ENCODE measurements at regions not wholly inside any gene's neighbourhood (a gene's known extent, or its start where the extent isn't known, plus 50 kb on each side); places are given as distances from the start of the nearest gene placed in this dataset.

GRCh38 chr11:42319921-42320320, 860.5 kb upstream of the LRRC4C start:
- Histone ChIP-seq H3K27ac (no peak overlapping the region), H3K9me3 (no peaks in the 10 kb centered on the region), H3K4me1 (no peaks in the 10 kb centered on the region), H3K36me3 (no peaks in the 10 kb centered on the region), H3K27me3 (no peaks in the 10 kb centered on the region), H3K4me3 (no peak overlapping the region)
- TF ChIP-seq CTCF (IDR thresholded peaks at IDR 0.05) = no peak
- intact Hi-C loops (cut with DNase I) = no loop called here
- DNase-seq (no peak), ATAC-seq (no peak)

DNA sequence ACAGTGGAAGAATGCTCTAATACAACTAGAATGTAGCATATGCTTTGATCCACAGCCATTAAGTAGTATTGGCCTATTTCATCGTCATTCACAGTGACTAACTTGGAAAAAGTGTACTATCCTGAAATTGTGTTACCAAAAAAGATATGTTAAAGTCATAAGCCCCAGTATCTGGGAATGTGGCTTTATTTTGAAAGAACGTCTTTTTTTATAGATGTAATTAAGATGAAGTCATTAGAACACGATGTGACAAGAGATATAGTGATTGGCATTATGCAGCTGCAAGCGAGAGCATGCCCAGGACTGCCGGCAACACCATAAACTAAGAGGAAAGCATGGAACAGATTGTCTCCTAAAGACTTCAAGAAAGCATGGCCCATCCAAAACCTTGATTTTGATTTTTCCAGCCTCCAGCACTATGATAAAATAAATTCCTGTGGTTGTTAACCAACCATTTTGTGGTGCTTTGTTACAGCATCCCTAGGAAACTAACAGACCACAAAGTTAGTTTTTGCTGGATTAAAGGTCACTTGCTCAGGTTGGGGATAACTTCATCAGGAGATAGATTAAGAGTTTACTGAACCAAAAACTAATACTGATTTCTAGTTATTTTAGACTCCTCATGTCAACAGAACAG, 870.6 kb upstream of the LRRC4C start:
- H3K4me3 ChIP-seq = no peak overlapping the region
- ATAC-seq (no peak), DNase-seq (no peak)
- TF ChIP-seq CTCF (IDR thresholded peaks at IDR 0.05) = no peak
- no peaks in the 10 kb centered on the region for H3K9me3 ChIP-seq
- intact Hi-C loops (cut with DNase I) = no loop called here
- H3K36me3 ChIP-seq = no peaks in the 10 kb centered on the region
- H3K27me3 ChIP-seq = no peaks in the 10 kb centered on the region
- H3K4me1 ChIP-seq = no peaks in the 10 kb centered on the region
- H3K27ac ChIP-seq = no peak overlapping the region

DNA sequence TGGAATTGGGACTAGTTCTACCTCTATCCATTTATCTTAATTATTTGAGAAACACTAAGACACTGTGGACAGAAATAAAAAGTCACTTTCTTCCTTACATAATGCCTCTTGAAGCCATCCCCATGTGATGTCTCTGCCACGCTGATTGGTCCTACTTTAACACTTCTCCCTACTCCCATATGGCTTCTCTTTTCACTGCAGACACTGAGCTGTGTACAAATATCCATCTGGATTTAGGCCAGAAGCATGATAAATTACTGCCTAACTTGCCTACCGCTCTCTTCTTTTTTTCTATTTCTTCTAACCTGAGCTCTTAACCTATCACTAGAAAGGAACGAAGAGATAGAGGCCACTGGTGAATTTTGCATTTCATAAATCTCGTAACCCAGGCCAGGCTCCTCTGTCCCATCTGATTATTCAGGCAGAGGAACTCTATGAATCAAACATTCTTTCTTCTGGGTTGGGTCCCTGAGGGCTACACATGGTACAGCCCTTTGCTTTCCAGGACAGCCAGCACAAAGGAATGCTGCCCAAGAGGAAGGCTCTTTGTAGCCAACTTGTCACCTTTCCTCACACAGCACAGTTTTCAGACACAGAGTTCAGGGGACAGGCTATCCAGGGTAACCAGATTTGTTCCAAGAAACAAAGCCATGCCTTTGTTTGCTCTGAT, 878.5 kb upstream of the LRRC4C start:
- ATAC-seq = no peak
- TF ChIP-seq CTCF (IDR thresholded peaks at IDR 0.05) = no peak
- intact Hi-C loops (cut with DNase I) = no loop called here
- Histone ChIP-seq H3K27me3 (no peaks in the 10 kb centered on the region), H3K4me1 (no peaks in the 10 kb centered on the region), H3K36me3 (no peaks in the 10 kb centered on the region), H3K27ac (no peak overlapping the region), H3K9me3 (no peaks in the 10 kb centered on the region), H3K4me3 (no peak overlapping the region)
- no peak for DNase-seq

- intact Hi-C loops (cut with DNase I) = no loop called here
- DNase-seq (no peak), ATAC-seq (peak; percentile 38)
- Histone ChIP-seq H3K9me3 (no peaks in the 10 kb centered on the region), H3K4me3 (no peak overlapping the region), H3K36me3 (no peaks in the 10 kb centered on the region), H3K4me1 (no peaks in the 10 kb centered on the region), H3K27ac (no peak overlapping the region), H3K27me3 (no peaks in the 10 kb centered on the region)
- no peak for TF ChIP-seq CTCF (IDR thresholded peaks at IDR 0.05)
Observed at GRCh38 chr11:42344204-42344792, 884.8 kb upstream of the LRRC4C start.

DNA sequence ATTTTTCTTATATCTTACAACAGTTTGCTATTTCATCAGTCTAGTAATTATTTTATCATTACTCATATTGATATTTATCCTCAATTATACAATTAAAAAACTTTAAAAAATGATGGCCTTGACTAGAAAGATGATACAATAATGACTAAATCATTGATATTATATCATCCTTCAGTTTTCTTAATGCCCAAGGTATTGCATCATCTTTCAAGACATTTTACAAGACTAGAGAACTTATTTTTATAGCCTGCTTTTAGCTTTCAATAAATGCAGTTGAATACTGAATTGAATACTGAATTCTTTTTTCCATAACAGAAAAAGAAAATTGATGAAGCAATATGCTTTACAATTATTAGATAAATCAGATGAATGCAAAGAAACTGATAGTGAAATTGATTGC, 886.5 kb upstream of the LRRC4C start:
- H3K4me1 ChIP-seq = no peaks in the 10 kb centered on the region
- no peaks in the 10 kb centered on the region for H3K36me3 ChIP-seq
- ATAC-seq (no peak), DNase-seq (no peak)
- H3K27me3 ChIP-seq = no peaks in the 10 kb centered on the region
- no peak overlapping the region for H3K4me3 ChIP-seq
- H3K27ac ChIP-seq = no peak overlapping the region
- no peaks in the 10 kb centered on the region for H3K9me3 ChIP-seq
- intact Hi-C loops (cut with DNase I) = no loop called here
- no peak for TF ChIP-seq CTCF (IDR thresholded peaks at IDR 0.05)

Measured in upper lobe of right lung (tissue), 1 donor.